Suprapubic skin (tissue), 4 donors: ENCODE measurements at regions not wholly inside any gene's neighbourhood (a gene's known extent, or its start where the extent isn't known, plus 50 kb on each side); places are given as distances from the start of the nearest gene placed in this dataset.
"Not testable (repeated sequence)": the region's sequence is repeated elsewhere in the genome, so short reads cannot be mapped to it uniquely, and the experiment has no call there.

Experiments used
- DNase-seq, 2 donors: peaks; one replicate each; pipeline ENCODE4 v3.0.0-alpha.2; 2019; ENCODE audit warnings: low spot score in 2 of 2
- H3K27ac ChIP-seq: fragments of 200-600 bp; sonication (generic); one replicate; pipeline ENCODE4 v1.5.1; 2019
- H3K27me3 ChIP-seq: fragments of 200-600 bp; sonication (generic); one replicate; pipeline ENCODE4 v1.5.1; 2019
- H3K36me3 ChIP-seq: fragments of 200-600 bp; sonication (generic); one replicate; pipeline ENCODE4 v1.5.1; 2019
- H3K4me1 ChIP-seq: fragments of 200-600 bp; sonication (generic); one replicate; pipeline ENCODE4 v1.5.1; 2019
- H3K4me3 ChIP-seq: fragments of 200-600 bp; sonication (generic); one replicate; pipeline ENCODE4 v1.5.1; 2019; ENCODE audit warnings: mild to moderate bottlenecking
- H3K9me3 ChIP-seq: fragments of 200-600 bp; sonication (generic); one replicate; pipeline ENCODE4 v1.5.1; 2019
- CTCF ChIP-seq, 2 donors: fragments of 200-600 bp in 1 of 2; fragments of 450-650 bp in 1 of 2; sonication (generic) in 1 of 2; IDR thresholded peaks; one replicate each; pipeline ENCODE4 v1.5.1; 2016 to 2019; ENCODE audit warnings: antibody characterized with exemption in 2 of 2, mild to moderate bottlenecking in 1 of 2, moderate library complexity in 1 of 2
- EP300 ChIP-seq: sonication (generic); formaldehyde crosslinking; IDR thresholded peaks from one replicate; pipeline ENCODE4 v1.6.1; 2017; ENCODE audit warnings: antibody characterized with exemption
- POLR2A ChIP-seq, 2 donors: fragments of 450-650 bp; IDR thresholded peaks; one replicate each; pipeline ENCODE4 v1.6.1; 2017; ENCODE audit warnings: antibody characterized with exemption in 2 of 2, mild to moderate bottlenecking in 2 of 2, moderate library complexity in 2 of 2
- POLR2AphosphoS5 ChIP-seq, 3 donors: sonication (generic); formaldehyde crosslinking; IDR thresholded peaks; one replicate each; pipeline ENCODE4 v1.6.1; 2017; ENCODE audit warnings: antibody characterized with exemption in 3 of 3
- WGBS: methylation state at CpG from one replicate; pipeline ENCODE4 v1.1.5; 2018; 5-methylcytosine and 5-hydroxymethylcytosine counted together

GRCh38 chr16:16937576-16937975, 533.2 kb downstream of the XYLT1 start:
- no peak overlapping the region for H3K4me3 ChIP-seq
- 45% methylated on average over 2 of the region's 2 CpGs for WGBS
- no peaks in the 10 kb centered on the region for H3K36me3 ChIP-seq
- H3K27me3 ChIP-seq, result peaks cover 33% of the 10 kb centered on the region
- no peak for DNase-seq
- no peaks in the 10 kb centered on the region for H3K4me1 ChIP-seq
- TF ChIP-seq EP300 (no peak), CTCF (IDR thresholded peaks at IDR 0.05) (no peak), POLR2AphosphoS5 (IDR thresholded peaks at IDR 0.05) (no peak), POLR2A (IDR thresholded peaks at IDR 0.05) (no peak)
- H3K27ac ChIP-seq, result no peak overlapping the region
- H3K9me3 ChIP-seq, result no peaks in the 10 kb centered on the region

- Histone ChIP-seq H3K4me3 (no peak overlapping the region), H3K4me1 (no peaks in the 10 kb centered on the region), H3K36me3 (no peaks in the 10 kb centered on the region), H3K9me3 (no peaks in the 10 kb centered on the region), H3K27ac (no peak overlapping the region), H3K27me3 (peaks cover 33% of the 10 kb centered on the region)
- WGBS, result 45% methylated on average over 4 of the region's 4 CpGs
- TF ChIP-seq POLR2AphosphoS5 (IDR thresholded peaks at IDR 0.05), result no peak
- no peak for TF ChIP-seq EP300
- TF ChIP-seq POLR2A (IDR thresholded peaks at IDR 0.05), result no peak
- no peak for DNase-seq
Measured at GRCh38 chr16:16938009-16938408, 532.8 kb downstream of the XYLT1 start.

GRCh38 chr16:16938980-16939379, 531.8 kb downstream of the XYLT1 start:
- WGBS, result 89% methylated on average over 3 of the region's 3 CpGs
- Histone ChIP-seq H3K27me3 (peaks cover 29% of the 10 kb centered on the region), H3K4me3 (no peak overlapping the region), H3K27ac (no peak overlapping the region), H3K9me3 (no peaks in the 10 kb centered on the region), H3K36me3 (no peaks in the 10 kb centered on the region), H3K4me1 (no peaks in the 10 kb centered on the region)
- DNase-seq, result no peak
- TF ChIP-seq POLR2AphosphoS5 (IDR thresholded peaks at IDR 0.05) (no peak), EP300 (no peak), POLR2A (IDR thresholded peaks at IDR 0.05) (no peak), CTCF (IDR thresholded peaks at IDR 0.05) (no peak)

GRCh38 chr16:16940351-16940750, 530.4 kb downstream of the XYLT1 start:
- no peaks in the 10 kb centered on the region for H3K9me3 ChIP-seq
- H3K4me3 ChIP-seq, result no peak overlapping the region
- no peak overlapping the region for H3K27ac ChIP-seq
- TF ChIP-seq CTCF (IDR thresholded peaks at IDR 0.05) (no peak), EP300 (no peak), POLR2A (IDR thresholded peaks at IDR 0.05) (no peak), POLR2AphosphoS5 (IDR thresholded peaks at IDR 0.05) (no peak)
- no peaks in the 10 kb centered on the region for H3K4me1 ChIP-seq
- peaks cover 32% of the 10 kb centered on the region for H3K27me3 ChIP-seq
- no peaks in the 10 kb centered on the region for H3K36me3 ChIP-seq
- WGBS, result 62% methylated on average over 7 of the region's 7 CpGs
- no peak for DNase-seq

- H3K27ac ChIP-seq, DNase-seq, H3K36me3 ChIP-seq, H3K9me3 ChIP-seq, H3K4me1 ChIP-seq, H3K4me3 ChIP-seq: not testable (repeated sequence)
- peaks cover 22% of the 10 kb centered on the region for H3K27me3 ChIP-seq
- WGBS, result 89% methylated on average over 6 of the region's 6 CpGs
Measured at GRCh38 chr16:16942849-16943248, 527.9 kb downstream of the XYLT1 start.

- TF ChIP-seq CTCF (IDR thresholded peaks at IDR 0.05) (no peak), EP300 (no peak), POLR2AphosphoS5 (IDR thresholded peaks at IDR 0.05) (no peak), POLR2A (IDR thresholded peaks at IDR 0.05) (no peak)
- H3K36me3 ChIP-seq, result no peaks in the 10 kb centered on the region
- no peak for DNase-seq
- 93% methylated on average over 1 of the region's 1 CpG for WGBS
- H3K4me1 ChIP-seq, result no peaks in the 10 kb centered on the region
- no peak overlapping the region for H3K27ac ChIP-seq
- H3K27me3 ChIP-seq, result peaks cover 12% of the 10 kb centered on the region
- no peaks in the 10 kb centered on the region for H3K9me3 ChIP-seq
- no peak overlapping the region for H3K4me3 ChIP-seq
Measured at GRCh38 chr16:16945207-16945606, 525.6 kb downstream of the XYLT1 start.
